ENCODE measurements at regions not wholly inside any gene's neighbourhood (a gene's known extent, or its start where the extent isn't known, plus 50 kb on each side); places are given as distances from the start of the nearest gene placed in this dataset.

DNA sequence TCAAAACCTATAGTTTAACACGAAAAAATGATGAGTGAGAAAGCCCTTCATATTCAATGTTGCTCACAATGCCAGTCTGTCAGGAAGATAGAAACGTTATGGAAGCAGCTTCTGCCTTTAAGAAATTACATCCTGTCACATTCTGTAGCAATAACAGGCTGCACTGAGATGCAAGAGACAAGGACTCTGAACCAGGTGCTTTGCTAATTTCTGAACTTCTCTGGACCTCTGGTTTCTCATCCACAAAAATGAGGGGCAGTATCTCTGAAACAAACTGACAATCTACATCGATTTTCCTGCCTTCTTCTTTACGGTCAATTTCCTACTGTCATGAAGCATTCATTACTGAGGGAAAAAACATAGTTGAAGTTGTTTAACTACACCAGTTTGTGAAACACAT lies 234.0 kb downstream of the SNX13 start:
- no peak for DNase-seq

DNA sequence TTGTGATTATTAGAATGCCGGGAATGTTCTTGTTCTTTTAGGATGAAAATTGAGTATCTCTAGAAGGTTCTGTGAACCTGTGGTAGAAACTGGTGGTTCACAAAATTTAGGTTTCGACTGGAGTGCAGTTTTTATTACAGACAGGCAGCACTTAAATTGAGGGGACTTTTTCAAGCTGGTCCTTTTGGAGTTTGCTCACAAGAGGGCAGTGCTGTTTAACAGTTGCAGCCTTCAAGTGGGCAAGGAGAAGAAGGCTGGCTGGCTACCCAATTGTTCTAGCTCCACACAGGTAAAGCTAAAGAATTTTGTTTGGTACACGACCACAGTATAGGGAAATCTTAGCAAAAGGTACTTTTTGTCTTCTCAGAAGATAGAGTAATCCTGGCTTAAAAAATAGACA lies 233.6 kb downstream of the SNX13 start:
- DNase-seq: no peak

DNA sequence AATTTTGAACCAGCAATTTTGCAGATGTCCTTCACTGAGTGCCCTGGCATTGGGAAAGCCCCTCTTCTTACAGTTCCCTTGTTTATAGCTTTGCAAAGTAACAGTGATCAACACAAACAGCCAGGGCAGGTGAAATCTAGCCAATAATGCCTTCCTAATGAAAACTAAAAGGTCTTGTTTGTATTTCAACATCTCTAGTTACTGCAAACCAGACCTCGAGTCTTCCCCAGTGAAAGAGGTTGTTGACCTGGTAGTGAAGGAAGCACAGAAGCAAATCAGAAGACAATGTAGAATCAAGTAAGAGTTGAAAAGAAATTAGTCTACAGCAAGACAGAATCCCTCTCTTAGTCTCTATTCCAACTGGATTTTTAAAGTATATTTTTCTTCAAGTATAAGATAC lies 231.2 kb downstream of the SNX13 start:
- no peak for DNase-seq

DNA sequence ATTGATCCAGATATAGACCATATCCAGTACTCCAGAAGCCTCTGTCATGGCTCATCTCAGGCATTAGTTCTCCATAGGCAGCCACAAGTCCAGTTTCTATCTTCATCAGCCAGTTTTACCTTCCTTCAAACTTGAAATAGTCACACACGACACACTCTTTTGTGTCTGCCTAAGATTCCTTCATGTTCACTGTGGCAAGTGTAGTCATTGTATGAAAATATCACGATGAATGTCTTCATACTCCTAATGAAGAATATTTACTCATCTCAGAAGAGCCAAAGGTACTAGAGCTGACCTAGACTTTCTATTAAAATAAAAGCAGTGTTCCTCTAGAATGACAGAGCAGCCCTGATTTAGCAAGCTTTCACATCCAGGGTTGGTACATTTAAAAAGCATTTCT lies 230.7 kb downstream of the SNX13 start:
- DNase-seq: no peak

DNA sequence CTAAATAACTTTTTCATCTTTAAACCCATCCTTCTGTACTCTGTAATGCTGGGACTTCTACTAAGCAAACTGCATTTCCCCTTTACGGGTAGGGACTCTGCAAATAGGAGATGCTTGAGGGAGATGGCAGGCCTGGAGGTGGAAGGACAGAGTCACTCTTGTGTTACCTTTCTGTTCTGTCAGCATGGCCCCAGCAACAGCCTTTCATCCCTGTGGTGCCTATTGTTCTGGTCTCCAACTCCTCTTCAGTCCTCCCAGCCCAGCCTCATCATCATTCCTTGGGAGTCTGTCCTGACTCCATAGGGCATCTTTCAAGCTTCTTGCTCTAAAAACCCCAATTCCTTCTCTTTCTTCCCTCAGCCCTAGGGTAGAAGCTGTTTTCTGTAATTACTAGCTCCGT lies 230.0 kb downstream of the SNX13 start:
- DNase-seq: no peak

DNA sequence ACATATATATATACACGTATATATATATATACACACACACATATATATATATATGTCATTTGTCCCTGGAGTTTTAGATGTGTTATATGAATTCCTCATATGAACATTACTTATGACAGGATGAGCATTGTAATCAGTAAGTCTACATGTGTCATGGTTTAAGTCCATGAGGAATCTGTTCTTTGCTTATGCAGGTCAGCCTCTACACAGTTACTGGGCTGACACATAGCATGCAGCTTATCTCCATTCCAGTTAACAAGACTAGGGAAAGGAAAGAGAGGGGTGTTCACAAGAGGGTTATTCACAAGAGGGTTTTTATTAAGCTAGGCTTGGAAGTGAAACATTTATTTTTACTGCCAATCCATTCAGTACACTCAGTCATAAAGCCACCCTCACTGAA lies 226.7 kb downstream of the SNX13 start:
- no peak for DNase-seq

DNA sequence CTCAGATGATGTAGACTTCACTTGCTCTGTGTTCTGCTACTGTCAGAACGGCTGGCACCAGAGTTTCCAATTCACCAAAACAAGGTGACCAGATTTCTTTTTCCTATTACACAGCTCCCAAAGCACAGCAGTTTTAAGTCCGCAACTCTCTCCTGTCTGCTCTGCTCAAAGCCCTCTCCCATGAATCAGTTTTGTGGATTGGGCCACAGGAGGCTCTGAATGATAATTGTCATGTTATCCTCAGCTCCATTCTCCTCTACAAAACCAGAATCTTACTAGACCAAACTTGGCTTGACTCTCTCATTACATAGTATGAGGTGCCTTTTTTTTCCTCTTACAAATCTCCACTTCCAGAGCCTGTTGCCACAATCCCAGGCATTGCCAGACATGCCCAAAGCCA lies 223.5 kb downstream of the SNX13 start:
- DNase-seq: no peak

DNA sequence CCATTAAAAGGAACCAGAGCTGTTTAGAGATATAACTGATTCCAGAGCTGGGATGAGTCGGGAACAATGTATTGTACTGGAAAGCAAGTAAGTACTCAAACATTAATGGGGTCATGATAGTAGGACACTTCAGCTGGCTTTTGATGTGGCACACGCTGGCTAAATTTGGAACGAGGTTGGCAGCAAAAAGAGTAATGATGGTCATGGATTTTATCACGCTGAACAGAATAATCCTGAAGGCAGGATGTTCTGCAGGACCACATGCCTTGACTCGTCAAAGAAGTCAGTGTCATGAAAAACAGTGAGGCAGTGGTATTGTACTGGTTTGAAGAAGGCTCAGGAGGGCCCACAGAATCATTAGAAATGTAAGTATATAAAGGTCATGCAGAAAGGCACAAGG lies 220.3 kb downstream of the SNX13 start:
- no peak for DNase-seq

DNA sequence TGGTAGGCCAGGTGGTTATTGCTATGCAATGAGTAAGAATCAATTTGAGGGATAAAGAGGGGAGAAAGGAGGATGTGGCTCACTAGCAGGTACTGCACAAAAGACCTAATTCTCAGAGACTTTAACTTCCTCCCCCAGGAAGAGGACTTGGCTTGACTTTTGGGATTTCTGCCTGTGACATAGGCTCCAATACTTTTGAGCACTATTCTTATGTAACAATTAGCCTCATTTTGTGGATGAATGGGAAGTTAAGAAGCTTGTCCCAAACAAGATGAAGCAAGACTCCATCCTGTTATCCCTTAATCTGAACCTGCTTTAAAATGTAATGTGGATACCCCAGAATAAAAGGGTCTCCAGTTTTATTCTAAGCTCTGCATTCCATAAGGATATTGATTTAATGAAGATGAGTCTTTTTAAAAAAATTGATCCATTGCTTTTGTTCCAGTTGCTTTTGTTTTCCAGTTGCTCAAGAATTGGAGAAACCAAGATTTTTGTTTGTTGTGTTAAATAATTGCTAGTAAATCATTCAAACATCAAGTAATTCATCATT lies 218.5 kb downstream of the SNX13 start:
- no peak for DNase-seq

DNA sequence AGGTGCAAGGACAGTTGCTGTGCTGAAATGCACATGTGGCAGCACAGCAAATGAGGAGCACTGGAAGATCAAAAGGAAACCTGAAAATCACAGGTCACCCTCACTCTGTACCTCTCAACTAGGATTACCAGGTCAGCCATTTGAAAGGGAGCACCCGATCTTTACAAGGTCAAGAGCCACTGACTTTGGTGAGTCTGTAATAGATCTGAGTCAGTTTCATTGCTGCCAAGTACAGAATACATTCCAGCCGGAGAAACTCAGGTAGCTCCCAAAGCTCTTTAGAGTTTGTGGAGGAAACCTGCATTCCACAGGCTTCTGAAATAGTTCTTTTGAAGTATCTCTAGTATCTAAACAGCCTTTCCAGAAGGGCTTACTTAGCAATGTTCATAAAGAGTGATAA lies 217.5 kb downstream of the SNX13 start:
- DNase-seq: no peak

DNA sequence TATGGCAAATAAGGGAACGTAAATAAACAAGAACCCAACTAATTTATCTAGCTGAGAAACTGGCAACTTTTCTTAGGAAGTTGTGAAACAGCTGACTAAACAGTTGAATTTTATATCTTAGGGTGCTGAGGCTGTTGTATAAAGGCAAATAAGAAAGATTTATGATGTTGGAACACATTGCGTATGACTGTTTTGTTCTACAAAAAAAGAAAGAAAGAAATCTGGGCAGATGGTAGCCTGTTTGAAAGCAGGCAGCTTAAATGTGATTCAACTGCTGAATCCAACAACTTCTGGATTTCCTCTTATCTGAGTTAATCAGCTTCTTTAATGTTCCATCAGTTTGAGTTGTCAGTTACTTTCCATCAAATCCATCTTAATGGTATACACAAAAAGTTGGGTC lies 214.5 kb downstream of the SNX13 start:
- DNase-seq: no peak

DNA sequence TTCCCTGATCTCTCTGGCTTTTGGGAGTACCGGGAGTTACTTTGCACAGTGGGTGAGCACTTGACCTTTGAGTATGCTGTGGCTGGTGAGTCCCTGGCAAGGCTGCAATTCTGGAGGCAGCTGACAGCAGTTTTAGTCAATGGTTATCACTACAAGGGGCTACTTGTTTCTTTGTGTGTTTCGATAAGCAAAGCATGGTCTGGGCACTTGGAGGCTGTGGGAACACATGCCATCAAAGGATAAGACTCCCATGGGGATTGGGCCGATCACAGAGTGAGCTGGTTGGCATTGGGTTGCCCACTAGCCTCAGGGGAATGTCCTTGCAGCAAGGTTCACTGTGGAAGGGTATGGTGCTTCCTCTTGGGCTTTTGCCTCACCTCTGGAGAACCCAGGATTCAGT lies 208.2 kb downstream of the SNX13 start:
- DNase-seq: no peak

All from NCI-H187 treated with DMSO at 0.1 percent for 48 hours (cell line).